HepG2 (cell line): ENCODE measurements at regions not wholly inside any gene's neighbourhood (a gene's known extent, or its start where the extent isn't known, plus 50 kb on each side); places are given as distances from the start of the nearest gene placed in this dataset.

Source experiments
- DNMT1 ChIP-seq: sonication (generic); formaldehyde crosslinking; IDR thresholded peaks from 2 replicates; pipeline ENCODE4 v1.5.1; 2020; ENCODE audit warnings: mild to moderate bottlenecking, missing genetic modification reagents
- KDM2A ChIP-seq: sonication (generic); formaldehyde crosslinking; IDR thresholded peaks from 2 replicates; pipeline ENCODE4 v1.4.0; 2020; ENCODE audit warnings: low read depth, missing genetic modification reagents, borderline replicate concordance
- POLR2A ChIP-seq, 2 experiments: IDR thresholded peaks; 2 replicates each; pipeline ENCODE4 v1.6.1; 2011; ENCODE audit warnings: low read depth in 2 of 2, low read length in 2 of 2, mild to moderate bottlenecking in 1 of 2, moderate library complexity in 1 of 2; ENCODE audit not compliant: insufficient read depth in 1 of 2
- RBAK ChIP-seq: sonication (generic); formaldehyde crosslinking; IDR thresholded peaks from 2 replicates; pipeline ENCODE4 v1.5.1; 2020; ENCODE audit warnings: mild to moderate bottlenecking, missing genetic modification reagents
- RERE ChIP-seq: IDR thresholded peaks from 2 replicates; pipeline ENCODE4 v1.6.1; 2016; ENCODE audit warnings: low read depth, missing genetic modification reagents, missing compliant biosample characterization
- RNF219 ChIP-seq: sonication (generic); formaldehyde crosslinking; IDR thresholded peaks from 2 replicates; pipeline ENCODE4 v1.5.0; 2020; ENCODE audit warnings: mild to moderate bottlenecking, missing genetic modification reagents
- TCF7L2 ChIP-seq: IDR thresholded peaks from 2 replicates; pipeline ENCODE4 v1.6.1; 2011; ENCODE audit warnings: mild to moderate bottlenecking, low read depth, low read length, moderate library complexity
- YY1 ChIP-seq: IDR thresholded peaks from 2 replicates; pipeline ENCODE4 v1.6.1; 2011; ENCODE audit warnings: low read length, low read depth, moderate library complexity, mild to moderate bottlenecking; ENCODE audit not compliant: insufficient read depth, insufficient replicate concordance
- ZNF589 ChIP-seq: sonication (generic); formaldehyde crosslinking; conservative IDR thresholded peaks from 2 replicates; pipeline ENCODE4 v1.8.0; 2022; ENCODE audit warnings: mild to moderate bottlenecking, moderate library complexity, missing genetic modification reagents
- TF ChIP-seq, protein P1 (sequence below): IDR thresholded peaks from 2 replicates; pipeline ENCODE4 v1.6.1; 2012; ENCODE audit warnings: inconsistent platforms
- TF ChIP-seq, protein P2 (sequence below): sonication (generic); formaldehyde crosslinking; IDR thresholded peaks from 2 replicates; pipeline ENCODE4 v1.5.0; 2020; ENCODE audit warnings: mild to moderate bottlenecking, missing genetic modification reagents, borderline replicate concordance
- TF ChIP-seq, protein P3 (sequence below): sonication (generic); formaldehyde crosslinking; IDR thresholded peaks from 2 replicates; pipeline ENCODE4 v1.5.0; 2020; ENCODE audit warnings: mild to moderate bottlenecking, missing genetic modification reagents, moderate library complexity

- TF ChIP-seq RBAK (no peak), KDM2A (CRISPR knock-in tag) (no peak), ZNF589 (CRISPR knock-in tag) (no peak), DNMT1 (CRISPR knock-in tag) (no peak), YY1 (no peak), RERE (CRISPR knock-in tag) (no peak), RNF219 (CRISPR knock-in tag) (no peak), POLR2A (IDR thresholded peaks at IDR 0.05; ENCODE audit: insufficient read depth in 1 of 2, low read depth in 2 of 2, low read length in 2 of 2) (no peak), TCF7L2 (no peak)
- TF ChIP-seq, protein P1, sequence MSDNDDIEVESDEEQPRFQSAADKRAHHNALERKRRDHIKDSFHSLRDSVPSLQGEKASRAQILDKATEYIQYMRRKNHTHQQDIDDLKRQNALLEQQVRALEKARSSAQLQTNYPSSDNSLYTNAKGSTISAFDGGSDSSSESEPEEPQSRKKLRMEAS: no peak
- TF ChIP-seq, protein P2, sequence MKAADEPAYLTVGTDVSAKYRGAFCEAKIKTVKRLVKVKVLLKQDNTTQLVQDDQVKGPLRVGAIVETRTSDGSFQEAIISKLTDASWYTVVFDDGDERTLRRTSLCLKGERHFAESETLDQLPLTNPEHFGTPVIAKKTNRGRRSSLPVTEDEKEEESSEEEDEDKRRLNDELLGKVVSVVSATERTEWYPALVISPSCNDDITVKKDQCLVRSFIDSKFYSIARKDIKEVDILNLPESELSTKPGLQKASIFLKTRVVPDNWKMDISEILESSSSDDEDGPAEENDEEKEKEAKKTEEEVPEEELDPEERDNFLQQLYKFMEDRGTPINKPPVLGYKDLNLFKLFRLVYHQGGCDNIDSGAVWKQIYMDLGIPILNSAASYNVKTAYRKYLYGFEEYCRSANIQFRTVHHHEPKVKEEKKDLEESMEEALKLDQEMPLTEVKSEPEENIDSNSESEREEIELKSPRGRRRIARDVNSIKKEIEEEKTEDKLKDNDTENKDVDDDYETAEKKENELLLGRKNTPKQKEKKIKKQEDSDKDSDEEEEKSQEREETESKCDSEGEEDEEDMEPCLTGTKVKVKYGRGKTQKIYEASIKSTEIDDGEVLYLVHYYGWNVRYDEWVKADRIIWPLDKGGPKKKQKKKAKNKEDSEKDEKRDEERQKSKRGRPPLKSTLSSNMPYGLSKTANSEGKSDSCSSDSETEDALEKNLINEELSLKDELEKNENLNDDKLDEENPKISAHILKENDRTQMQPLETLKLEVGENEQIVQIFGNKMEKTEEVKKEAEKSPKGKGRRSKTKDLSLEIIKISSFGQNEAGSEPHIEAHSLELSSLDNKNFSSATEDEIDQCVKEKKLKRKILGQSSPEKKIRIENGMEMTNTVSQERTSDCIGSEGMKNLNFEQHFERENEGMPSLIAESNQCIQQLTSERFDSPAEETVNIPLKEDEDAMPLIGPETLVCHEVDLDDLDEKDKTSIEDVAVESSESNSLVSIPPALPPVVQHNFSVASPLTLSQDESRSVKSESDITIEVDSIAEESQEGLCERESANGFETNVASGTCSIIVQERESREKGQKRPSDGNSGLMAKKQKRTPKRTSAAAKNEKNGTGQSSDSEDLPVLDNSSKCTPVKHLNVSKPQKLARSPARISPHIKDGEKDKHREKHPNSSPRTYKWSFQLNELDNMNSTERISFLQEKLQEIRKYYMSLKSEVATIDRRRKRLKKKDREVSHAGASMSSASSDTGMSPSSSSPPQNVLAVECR (CRISPR knock-in tag): no peak
- TF ChIP-seq, protein P3, sequence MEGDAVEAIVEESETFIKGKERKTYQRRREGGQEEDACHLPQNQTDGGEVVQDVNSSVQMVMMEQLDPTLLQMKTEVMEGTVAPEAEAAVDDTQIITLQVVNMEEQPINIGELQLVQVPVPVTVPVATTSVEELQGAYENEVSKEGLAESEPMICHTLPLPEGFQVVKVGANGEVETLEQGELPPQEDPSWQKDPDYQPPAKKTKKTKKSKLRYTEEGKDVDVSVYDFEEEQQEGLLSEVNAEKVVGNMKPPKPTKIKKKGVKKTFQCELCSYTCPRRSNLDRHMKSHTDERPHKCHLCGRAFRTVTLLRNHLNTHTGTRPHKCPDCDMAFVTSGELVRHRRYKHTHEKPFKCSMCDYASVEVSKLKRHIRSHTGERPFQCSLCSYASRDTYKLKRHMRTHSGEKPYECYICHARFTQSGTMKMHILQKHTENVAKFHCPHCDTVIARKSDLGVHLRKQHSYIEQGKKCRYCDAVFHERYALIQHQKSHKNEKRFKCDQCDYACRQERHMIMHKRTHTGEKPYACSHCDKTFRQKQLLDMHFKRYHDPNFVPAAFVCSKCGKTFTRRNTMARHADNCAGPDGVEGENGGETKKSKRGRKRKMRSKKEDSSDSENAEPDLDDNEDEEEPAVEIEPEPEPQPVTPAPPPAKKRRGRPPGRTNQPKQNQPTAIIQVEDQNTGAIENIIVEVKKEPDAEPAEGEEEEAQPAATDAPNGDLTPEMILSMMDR (CRISPR knock-in tag): no peak
These were observed 891.0 kb upstream of the FRG1 start for GRCh38 chr4:189049682-189050081.
